K562 (cell line): ENCODE measurements at regions not wholly inside any gene's neighbourhood (a gene's known extent, or its start where the extent isn't known, plus 50 kb on each side); places are given as distances from the start of the nearest gene placed in this dataset.

Experiments
- ATAC-seq: fragments of 200-7000 bp; cut with Tn5 transposase; 3 replicates; pipeline ENCODE4 v1.9.1; 2020; ENCODE audit warnings: moderate library complexity
- BruUV-seq: library from RNA; stranded (reverse); fragments of 400-500 nt; replicated peaks from 2 replicates; lab custom pipeline; 2021; lab: Mats Ljungman, UMichigan
- CTCF ChIA-PET: fragments of 300-600 bp; formaldehyde crosslinking; extraction: SDS; loops from one replicate; lab custom pipeline; 2021; ENCODE audit warnings: low intra/inter-chr PET ratio; lab: Yijun Ruan, JAX
- POLR2A ChIA-PET: fragments of 300-600, 350-650 bp; sonication (Branson Sonifier 250); formaldehyde crosslinking; extraction: SDS; loops from one replicate; lab custom pipeline; 2021; ENCODE audit warnings: antibody characterized with exemption, inconsistent platforms; lab: Yijun Ruan, JAX
- DNase-seq, 4 experiments: peaks; one replicate each; pipeline versions ENCODE4 v3.0.0 to v3.0.0-alpha.2; 2011 to 2018; ENCODE audit warnings: low spot score in 3 of 4, mixed read lengths in 3 of 4; ENCODE audit errors: extremely low read depth in 1 of 4
- FAIRE-seq: peaks from 2 replicates; lab custom pipeline; 2011; peaks lifted over from hg19 to GRCh38; lab: Jason Lieb, UNC
- H2AFZ ChIP-seq: 2 replicates; pipeline ENCODE4 v1.6.0; 2011; ENCODE audit warnings: low read depth, low read length, control low read depth, inconsistent platforms
- H3K27ac ChIP-seq: fragments of 200-600 bp; 3 replicates; pipeline ENCODE4 v1.8.0; 2011; ENCODE audit warnings: low read depth, mild to moderate bottlenecking, control low read depth, inconsistent platforms, low read length, moderate library complexity, mixed read lengths; ENCODE audit errors: extremely low read depth
- H3K27me3 ChIP-seq, 2 experiments: fragments of 300-600 bp in 1 of 2; 2 replicates in 1 of 2; 3 replicates in 1 of 2; pipeline versions ENCODE4 v1.6.0 to v1.8.0; 2011; ENCODE audit warnings: inconsistent platforms in 2 of 2, low read length in 2 of 2, mild to moderate bottlenecking in 1 of 2, mixed read lengths in 1 of 2, moderate library complexity in 1 of 2; ENCODE audit not compliant: control insufficient read depth in 2 of 2, insufficient read depth in 2 of 2
- H3K36me3 ChIP-seq: fragments of 300-600 bp; 3 replicates; pipeline ENCODE4 v1.8.0; 2011; ENCODE audit warnings: mild to moderate bottlenecking, low read length, inconsistent platforms; ENCODE audit not compliant: control insufficient read depth, insufficient read depth
- H3K4me1 ChIP-seq, 2 experiments: fragments of 200-600 bp in 1 of 2; replicated peaks in 1 of 2; 2 replicates in 1 of 2; 3 replicates in 1 of 2; pipeline versions ENCODE4 v1.5.1 to v1.8.0; 2011; ENCODE audit warnings: inconsistent platforms in 2 of 2, low read length in 2 of 2, mild to moderate bottlenecking in 1 of 2, mixed read lengths in 1 of 2, moderate library complexity in 1 of 2; ENCODE audit not compliant: control insufficient read depth in 2 of 2, insufficient read depth in 2 of 2
- H3K4me2 ChIP-seq: 2 replicates; pipeline ENCODE4 v1.6.1; 2011; ENCODE audit warnings: low read length, control low read depth, inconsistent platforms, mixed read lengths; ENCODE audit not compliant: insufficient read depth
- H3K4me3 ChIP-seq: fragments of 200-600 bp; sonication (generic), shearing (Covaris generic); 2 replicates; pipeline ENCODE4 v1.5.1; 2016; ENCODE audit warnings: control low read depth, inconsistent platforms
- H3K79me2 ChIP-seq: fragments of 200-600 bp; 3 replicates; pipeline ENCODE4 v1.8.0; 2011; ENCODE audit warnings: low read length, inconsistent platforms; ENCODE audit not compliant: control insufficient read depth, insufficient read depth
- H3K9ac ChIP-seq, 2 experiments: 2 replicates each; pipeline versions ENCODE4 v1.6.0 to v1.6.1; 2011; ENCODE audit warnings: low read depth in 2 of 2, low read length in 2 of 2, control low read depth in 1 of 2, inconsistent platforms in 1 of 2, mild to moderate bottlenecking in 1 of 2, mixed read lengths in 1 of 2; ENCODE audit not compliant: insufficient read depth in 1 of 2
- H3K9me1 ChIP-seq: one replicate; pipeline ENCODE4 v1.6.0; 2011; ENCODE audit warnings: inconsistent platforms, mild to moderate bottlenecking, low read length, moderate library complexity; ENCODE audit not compliant: control insufficient read depth, insufficient read depth
- H3K9me3 ChIP-seq: replicated peaks from 2 replicates; pipeline ENCODE4 v1.5.1; 2011; ENCODE audit warnings: low read depth, low read length, inconsistent platforms; ENCODE audit not compliant: control insufficient read depth, insufficient read depth
- H4K20me1 ChIP-seq: replicated peaks from 2 replicates; pipeline ENCODE4 v1.6.1; 2011; ENCODE audit warnings: low read length, inconsistent platforms, mixed read lengths; ENCODE audit not compliant: control insufficient read depth, insufficient read depth
- BRCA1 ChIP-seq, 2 experiments: fragments of 450-650 bp in 1 of 2; sonication (generic) in 1 of 2; formaldehyde crosslinking in 1 of 2; IDR thresholded peaks; 2 replicates each; pipeline versions ENCODE4 v1.5.0 to v1.6.1; 2017 to 2020; ENCODE audit warnings: mild to moderate bottlenecking in 1 of 2, missing genetic modification reagents in 1 of 2
- CCAR2 ChIP-seq: fragments of 200-400 bp; formaldehyde crosslinking; IDR thresholded peaks from 2 replicates; pipeline ENCODE4 v1.6.1; 2017; ENCODE audit warnings: mild to moderate bottlenecking, low read depth, low read length
- HDAC3 ChIP-seq: fragments of 450-650 bp; IDR thresholded peaks from 2 replicates; pipeline ENCODE4 v1.6.1; 2018; ENCODE audit warnings: borderline replicate concordance, mild to moderate bottlenecking, moderate library complexity; ENCODE audit not compliant: partially characterized antibody
- HMGN3 ChIP-seq: IDR thresholded peaks from 2 replicates; pipeline ENCODE4 v1.6.1; 2011; ENCODE audit warnings: borderline replicate concordance, low read depth, mild to moderate bottlenecking, mixed read lengths, low read length; ENCODE audit not compliant: insufficient read length; ENCODE audit errors: extremely low read depth
- HOXB6 ChIP-seq: fragments of 250-450 bp; sonication (Bioruptor Pico); IDR thresholded peaks from 2 replicates; pipeline ENCODE4 v1.5.1; 2022; ENCODE audit warnings: mild to moderate bottlenecking, borderline replicate concordance
- HSF4 ChIP-seq: fragments of 250-450 bp; sonication (Bioruptor Pico); IDR thresholded peaks from 2 replicates; pipeline ENCODE4 v2.1.2; 2022; ENCODE audit warnings: mild to moderate bottlenecking, moderate library complexity, borderline replicate concordance
- MCM5 ChIP-seq: fragments of 450-650 bp; IDR thresholded peaks from 2 replicates; pipeline ENCODE4 v1.6.1; 2016; ENCODE audit warnings: low read depth
- MEF2D ChIP-seq: conservative IDR thresholded peaks from 2 replicates; pipeline ENCODE4 v1.6.1; 2016; ENCODE audit warnings: low read depth, missing genetic modification characterization, missing compliant biosample characterization
- RBM15 ChIP-seq: fragments of 200-400 bp; formaldehyde crosslinking; IDR thresholded peaks from 2 replicates; pipeline ENCODE4 v1.6.1; 2018; ENCODE audit warnings: mild to moderate bottlenecking, low read length, moderate library complexity; ENCODE audit not compliant: insufficient read depth
- SREBF2 ChIP-seq: sonication (generic); formaldehyde crosslinking; IDR thresholded peaks from 2 replicates; pipeline ENCODE4 v1.4.0; 2020; ENCODE audit warnings: mild to moderate bottlenecking, missing genetic modification reagents
- ZNF79 ChIP-seq: fragments of 250-450 bp; sonication (Bioruptor Pico); IDR thresholded peaks from 2 replicates; pipeline ENCODE4 v1.4.0; 2020; ENCODE audit warnings: low read depth, mild to moderate bottlenecking, moderate library complexity
- WGBS: fragments of 100-300 bp; shearing (Covaris generic); methylation state at CpG from one replicate; pipeline ENCODE4 v1.1.6; 2016; ENCODE audit warnings: low coverage, mixed read lengths; ENCODE audit not compliant: insufficient coverage; ENCODE audit errors: missing lambda C conversion rate; 5-methylcytosine and 5-hydroxymethylcytosine counted together
- in situ Hi-C: fragments of 300-500 bp; cut with MboI; formaldehyde crosslinking; loops from 4 replicates; pipeline ENCODE4 v1.15.0; 2018; ENCODE audit warnings: inconsistent platforms, mixed read lengths
- intact Hi-C: fragments of 100-400 bp; cut with micrococcal nuclease; formaldehyde crosslinking; loops from 2 replicates; pipeline ENCODE4 v1.14.2; 2022
- TF ChIP-seq, protein P1 (sequence below): sonication (generic); formaldehyde crosslinking; IDR thresholded peaks from 2 replicates; pipeline ENCODE4 v1.8.0; 2023; ENCODE audit warnings: missing genetic modification reagents, mild to moderate bottlenecking, borderline replicate concordance
- TF ChIP-seq, protein P2 (sequence below): IDR thresholded peaks from 2 replicates; pipeline ENCODE4 v1.6.1; 2012; ENCODE audit warnings: low read depth, low read length, improper control_type of control experiment, borderline replicate concordance
- TF ChIP-seq, protein P3 (sequence below), 3 experiments: IDR thresholded peaks in 2 of 3; conservative IDR thresholded peaks in 1 of 3; 2 replicates each; pipeline ENCODE4 v1.5.1; 2011 to 2012; ENCODE audit warnings: low read length in 3 of 3, mild to moderate bottlenecking in 3 of 3, control low read depth in 2 of 3, improper control_type of control experiment in 1 of 3, inconsistent platforms in 1 of 3, low read depth in 1 of 3, mixed read lengths in 1 of 3, moderate library complexity in 1 of 3; ENCODE audit not compliant: insufficient read depth in 2 of 3

DNA sequence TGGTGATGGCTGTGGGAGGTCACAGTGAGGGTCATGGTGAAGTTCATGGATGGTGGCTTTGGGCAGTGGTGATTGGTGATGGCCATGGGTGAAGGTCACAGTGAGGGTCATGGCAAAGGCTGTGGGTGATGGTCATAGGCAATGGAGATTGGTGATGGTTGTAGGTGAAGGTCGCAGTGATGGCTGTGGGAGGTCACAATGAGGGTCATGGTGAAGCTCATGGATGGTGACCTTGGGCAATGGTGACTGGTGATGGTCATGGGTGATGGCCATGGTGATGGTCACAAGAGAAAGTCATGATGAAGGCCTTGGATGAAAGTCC, 115.6 kb upstream of the IRX4 start:
- in situ Hi-C loops (no loop called here), intact Hi-C loops (no loop called here)
- WGBS: 0% methylated on average over 1 of the region's 1 CpG
- FAIRE-seq (no peak), DNase-seq (no peak), ATAC-seq (no peak)
- no peak overlapping the region for H3K4me2 ChIP-seq
- no peaks in the 10 kb centered on the region for H3K79me2 ChIP-seq
- ChIA-PET CTCF (no interaction called here), POLR2A (no interaction called here)
- no peak overlapping the region for H2AFZ ChIP-seq
- H3K27ac ChIP-seq: no peak overlapping the region
- H4K20me1 ChIP-seq: peaks cover 4% of the 10 kb centered on the region; the same call in 1 of the 2 replicates
- no peaks in the 10 kb centered on the region for H3K36me3 ChIP-seq
- BruUV-seq: no TSS peak
- H3K4me1 ChIP-seq: no peaks in the 10 kb centered on the region
- H3K4me3 ChIP-seq: no peak overlapping the region
- H3K27me3 ChIP-seq: peaks cover 8 to 39% of the 10 kb centered on the region in 2 experiments; a peak in 4 of 5 replicates
- H3K9me1 ChIP-seq: no peaks in the 10 kb centered on the region
- no peak overlapping the region for H3K9ac ChIP-seq
- H3K9me3 ChIP-seq: no peaks in the 10 kb centered on the region
- TF ChIP-seq MEF2D (tag) (no peak), SREBF2 (CRISPR knock-in tag) (no peak), MCM5 (no peak), HOXB6 (CRISPR knock-in tag) (no peak), HMGN3 (no peak), ZNF79 (CRISPR knock-in tag) (no peak), HSF4 (CRISPR knock-in tag) (no peak), BRCA1 (IDR thresholded peaks at IDR 0.05) (no peak), BRCA1 (CRISPR knock-in tag; IDR thresholded peaks at IDR 0.05) (no peak), HDAC3 (no peak), CCAR2 (no peak), RBM15 (no peak)
- TF ChIP-seq, protein P1, sequence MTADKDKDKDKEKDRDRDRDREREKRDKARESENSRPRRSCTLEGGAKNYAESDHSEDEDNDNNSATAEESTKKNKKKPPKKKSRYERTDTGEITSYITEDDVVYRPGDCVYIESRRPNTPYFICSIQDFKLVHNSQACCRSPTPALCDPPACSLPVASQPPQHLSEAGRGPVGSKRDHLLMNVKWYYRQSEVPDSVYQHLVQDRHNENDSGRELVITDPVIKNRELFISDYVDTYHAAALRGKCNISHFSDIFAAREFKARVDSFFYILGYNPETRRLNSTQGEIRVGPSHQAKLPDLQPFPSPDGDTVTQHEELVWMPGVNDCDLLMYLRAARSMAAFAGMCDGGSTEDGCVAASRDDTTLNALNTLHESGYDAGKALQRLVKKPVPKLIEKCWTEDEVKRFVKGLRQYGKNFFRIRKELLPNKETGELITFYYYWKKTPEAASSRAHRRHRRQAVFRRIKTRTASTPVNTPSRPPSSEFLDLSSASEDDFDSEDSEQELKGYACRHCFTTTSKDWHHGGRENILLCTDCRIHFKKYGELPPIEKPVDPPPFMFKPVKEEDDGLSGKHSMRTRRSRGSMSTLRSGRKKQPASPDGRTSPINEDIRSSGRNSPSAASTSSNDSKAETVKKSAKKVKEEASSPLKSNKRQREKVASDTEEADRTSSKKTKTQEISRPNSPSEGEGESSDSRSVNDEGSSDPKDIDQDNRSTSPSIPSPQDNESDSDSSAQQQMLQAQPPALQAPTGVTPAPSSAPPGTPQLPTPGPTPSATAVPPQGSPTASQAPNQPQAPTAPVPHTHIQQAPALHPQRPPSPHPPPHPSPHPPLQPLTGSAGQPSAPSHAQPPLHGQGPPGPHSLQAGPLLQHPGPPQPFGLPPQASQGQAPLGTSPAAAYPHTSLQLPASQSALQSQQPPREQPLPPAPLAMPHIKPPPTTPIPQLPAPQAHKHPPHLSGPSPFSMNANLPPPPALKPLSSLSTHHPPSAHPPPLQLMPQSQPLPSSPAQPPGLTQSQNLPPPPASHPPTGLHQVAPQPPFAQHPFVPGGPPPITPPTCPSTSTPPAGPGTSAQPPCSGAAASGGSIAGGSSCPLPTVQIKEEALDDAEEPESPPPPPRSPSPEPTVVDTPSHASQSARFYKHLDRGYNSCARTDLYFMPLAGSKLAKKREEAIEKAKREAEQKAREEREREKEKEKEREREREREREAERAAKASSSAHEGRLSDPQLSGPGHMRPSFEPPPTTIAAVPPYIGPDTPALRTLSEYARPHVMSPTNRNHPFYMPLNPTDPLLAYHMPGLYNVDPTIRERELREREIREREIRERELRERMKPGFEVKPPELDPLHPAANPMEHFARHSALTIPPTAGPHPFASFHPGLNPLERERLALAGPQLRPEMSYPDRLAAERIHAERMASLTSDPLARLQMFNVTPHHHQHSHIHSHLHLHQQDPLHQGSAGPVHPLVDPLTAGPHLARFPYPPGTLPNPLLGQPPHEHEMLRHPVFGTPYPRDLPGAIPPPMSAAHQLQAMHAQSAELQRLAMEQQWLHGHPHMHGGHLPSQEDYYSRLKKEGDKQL (CRISPR knock-in tag): no peak
- TF ChIP-seq, protein P2, sequence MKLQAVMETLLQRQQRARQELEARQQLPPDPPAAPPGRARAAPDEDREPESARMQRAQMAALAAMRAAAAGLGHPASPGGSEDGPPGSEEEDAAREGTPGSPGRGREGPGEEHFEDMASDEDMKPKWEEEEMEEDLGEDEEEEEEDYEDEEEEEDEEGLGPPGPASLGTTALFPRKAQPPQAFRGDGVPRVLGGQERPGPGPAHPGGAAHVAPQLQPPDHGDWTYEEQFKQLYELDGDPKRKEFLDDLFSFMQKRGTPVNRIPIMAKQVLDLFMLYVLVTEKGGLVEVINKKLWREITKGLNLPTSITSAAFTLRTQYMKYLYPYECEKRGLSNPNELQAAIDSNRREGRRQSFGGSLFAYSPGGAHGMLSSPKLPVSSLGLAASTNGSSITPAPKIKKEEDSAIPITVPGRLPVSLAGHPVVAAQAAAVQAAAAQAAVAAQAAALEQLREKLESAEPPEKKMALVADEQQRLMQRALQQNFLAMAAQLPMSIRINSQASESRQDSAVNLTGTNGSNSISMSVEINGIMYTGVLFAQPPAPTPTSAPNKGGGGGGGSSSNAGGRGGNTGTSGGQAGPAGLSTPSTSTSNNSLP: no peak
- TF ChIP-seq, protein P3, sequence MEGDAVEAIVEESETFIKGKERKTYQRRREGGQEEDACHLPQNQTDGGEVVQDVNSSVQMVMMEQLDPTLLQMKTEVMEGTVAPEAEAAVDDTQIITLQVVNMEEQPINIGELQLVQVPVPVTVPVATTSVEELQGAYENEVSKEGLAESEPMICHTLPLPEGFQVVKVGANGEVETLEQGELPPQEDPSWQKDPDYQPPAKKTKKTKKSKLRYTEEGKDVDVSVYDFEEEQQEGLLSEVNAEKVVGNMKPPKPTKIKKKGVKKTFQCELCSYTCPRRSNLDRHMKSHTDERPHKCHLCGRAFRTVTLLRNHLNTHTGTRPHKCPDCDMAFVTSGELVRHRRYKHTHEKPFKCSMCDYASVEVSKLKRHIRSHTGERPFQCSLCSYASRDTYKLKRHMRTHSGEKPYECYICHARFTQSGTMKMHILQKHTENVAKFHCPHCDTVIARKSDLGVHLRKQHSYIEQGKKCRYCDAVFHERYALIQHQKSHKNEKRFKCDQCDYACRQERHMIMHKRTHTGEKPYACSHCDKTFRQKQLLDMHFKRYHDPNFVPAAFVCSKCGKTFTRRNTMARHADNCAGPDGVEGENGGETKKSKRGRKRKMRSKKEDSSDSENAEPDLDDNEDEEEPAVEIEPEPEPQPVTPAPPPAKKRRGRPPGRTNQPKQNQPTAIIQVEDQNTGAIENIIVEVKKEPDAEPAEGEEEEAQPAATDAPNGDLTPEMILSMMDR (IDR thresholded peaks at IDR 0.05 in 2 of 3, conservative IDR thresholded peaks at IDR 0.05 in 1 of 3; ENCODE audit: insufficient read depth in 2 of 3, low read depth in 1 of 3, low read length in 3 of 3): no peak
